GM18511 (cell line): ENCODE measurements at regions not wholly inside any gene's neighbourhood (a gene's known extent, or its start where the extent isn't known, plus 50 kb on each side); places are given as distances from the start of the nearest gene placed in this dataset.

ENCODE experiments used
- ATAC-seq: cut with Tn5 transposase; IDR thresholded peaks from one replicate; pipeline ENCODE4 v1.9.1; 2021; ENCODE audit warnings: mild to moderate bottlenecking, moderate library complexity; ENCODE audit not compliant: unreplicated experiment

DNA sequence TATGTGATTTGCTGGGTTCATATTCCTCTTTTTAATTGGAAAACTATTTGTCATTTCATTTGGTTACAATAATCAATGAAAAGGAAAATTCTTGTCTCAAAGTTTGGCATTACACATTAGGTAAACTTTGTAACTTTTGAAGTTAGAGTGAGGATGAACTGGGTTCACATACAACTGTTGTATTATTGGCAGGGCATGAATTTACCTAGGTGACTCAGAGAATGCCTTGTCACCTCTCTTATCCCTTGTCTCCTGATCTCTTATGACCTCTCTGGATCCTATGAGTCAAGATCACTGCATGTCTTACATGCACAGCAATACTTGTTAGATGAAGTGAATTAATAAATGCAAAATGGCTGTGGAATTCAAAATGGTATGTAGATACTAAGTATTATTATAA lies 563.4 kb upstream of the GCFC2 start:
- no peak for ATAC-seq

DNA sequence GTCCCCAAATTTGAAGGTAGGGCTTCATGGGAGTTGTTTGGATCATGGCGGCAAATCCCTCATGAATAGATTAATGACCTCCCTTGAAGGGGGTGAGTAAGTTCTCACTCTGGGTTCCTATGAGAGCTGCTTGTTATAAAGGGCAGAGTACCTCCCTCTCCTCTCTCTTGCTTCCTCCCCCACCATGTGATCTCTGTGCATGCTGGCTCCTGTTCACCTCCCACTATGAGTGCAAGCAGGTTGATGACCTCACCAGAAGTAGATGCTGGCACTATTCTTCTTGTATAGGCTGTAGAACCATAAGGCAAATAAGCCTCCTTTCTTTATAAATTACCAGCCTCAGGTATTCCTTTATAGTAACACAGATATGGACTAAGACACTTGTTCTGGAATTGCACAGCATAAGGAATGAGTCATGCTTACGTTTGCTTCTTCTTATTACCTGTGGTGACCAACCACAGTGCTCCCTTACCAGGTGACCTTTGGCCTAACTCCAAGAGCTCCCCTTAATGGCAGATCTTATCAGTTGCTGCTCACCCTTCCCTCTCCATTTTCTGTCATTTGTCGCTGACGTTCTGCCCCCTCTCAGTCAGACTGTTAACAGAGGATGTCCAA lies 559.5 kb upstream of the GCFC2 start:
- ATAC-seq = no peak

DNA sequence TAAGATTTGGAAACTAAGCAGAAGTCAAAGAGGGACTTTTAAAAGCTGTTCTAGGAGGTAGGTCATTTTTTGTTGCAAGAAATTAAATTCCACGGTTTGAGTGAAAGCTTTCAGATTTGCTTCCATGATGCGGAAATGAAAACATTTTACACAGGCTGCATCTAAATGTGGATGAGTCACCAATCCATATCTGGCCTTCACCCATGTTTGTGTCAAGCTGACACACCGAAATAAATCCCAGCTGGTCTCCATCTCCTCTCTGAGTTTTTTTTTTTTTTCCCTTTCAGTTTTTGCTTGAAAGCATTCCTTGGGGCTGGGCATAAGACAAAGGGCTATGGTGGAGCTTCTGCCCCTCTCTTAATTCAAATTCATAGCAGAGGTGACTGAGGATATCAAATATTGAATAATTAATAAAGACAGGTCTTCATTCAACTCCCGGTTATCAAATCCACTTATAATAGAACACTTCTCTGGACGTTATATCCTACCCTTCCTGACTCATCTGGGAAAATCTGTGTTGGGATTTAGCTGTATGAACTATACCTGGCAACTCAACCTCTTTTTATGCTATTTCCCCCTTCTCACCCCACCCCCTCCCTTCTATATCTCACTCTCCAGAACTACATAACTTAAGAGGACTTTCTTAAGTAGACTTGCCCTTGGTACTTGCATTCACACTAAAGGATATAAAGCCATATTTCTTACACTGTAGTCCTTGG lies 558.3 kb upstream of the GCFC2 start:
- no peak for ATAC-seq

DNA sequence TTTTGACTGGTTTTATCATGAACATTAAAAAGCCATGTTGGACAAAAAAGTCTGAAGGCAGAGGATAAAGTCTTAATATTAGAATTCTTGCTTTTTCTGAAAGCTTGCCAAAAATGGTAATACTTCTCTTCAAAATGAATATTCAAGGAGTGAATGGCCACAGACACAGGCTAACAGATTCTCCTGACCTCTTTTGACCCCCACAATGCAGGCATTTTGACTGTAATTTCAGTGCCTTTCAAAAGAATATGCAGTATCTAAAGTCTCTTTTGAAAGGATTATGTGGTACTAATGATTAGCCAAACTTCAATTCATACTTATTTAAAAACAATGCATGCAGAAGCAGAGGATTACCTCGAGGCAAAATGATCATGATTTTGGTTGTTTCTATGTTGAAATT lies 557.8 kb upstream of the GCFC2 start:
- ATAC-seq = no peak

DNA sequence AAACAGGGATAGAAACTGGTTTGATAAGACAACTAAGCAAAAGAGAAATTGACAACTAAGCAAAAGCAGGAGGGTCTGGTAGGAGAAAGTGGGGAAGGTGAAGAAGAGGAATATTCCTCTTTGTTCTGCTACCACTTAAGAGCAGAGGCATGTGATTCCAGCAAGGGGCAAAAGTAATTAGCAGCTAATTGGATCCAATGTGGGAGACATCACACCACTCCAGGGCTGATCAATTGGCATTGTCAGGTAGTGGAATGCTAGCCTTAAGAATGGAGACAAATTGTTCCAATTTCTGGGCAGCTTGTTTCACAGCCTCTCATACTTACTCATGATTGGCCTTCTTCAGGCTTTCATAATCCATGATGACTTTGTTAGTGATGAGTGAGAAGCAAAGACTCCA lies 547.1 kb upstream of the GCFC2 start:
- no peak for ATAC-seq

DNA sequence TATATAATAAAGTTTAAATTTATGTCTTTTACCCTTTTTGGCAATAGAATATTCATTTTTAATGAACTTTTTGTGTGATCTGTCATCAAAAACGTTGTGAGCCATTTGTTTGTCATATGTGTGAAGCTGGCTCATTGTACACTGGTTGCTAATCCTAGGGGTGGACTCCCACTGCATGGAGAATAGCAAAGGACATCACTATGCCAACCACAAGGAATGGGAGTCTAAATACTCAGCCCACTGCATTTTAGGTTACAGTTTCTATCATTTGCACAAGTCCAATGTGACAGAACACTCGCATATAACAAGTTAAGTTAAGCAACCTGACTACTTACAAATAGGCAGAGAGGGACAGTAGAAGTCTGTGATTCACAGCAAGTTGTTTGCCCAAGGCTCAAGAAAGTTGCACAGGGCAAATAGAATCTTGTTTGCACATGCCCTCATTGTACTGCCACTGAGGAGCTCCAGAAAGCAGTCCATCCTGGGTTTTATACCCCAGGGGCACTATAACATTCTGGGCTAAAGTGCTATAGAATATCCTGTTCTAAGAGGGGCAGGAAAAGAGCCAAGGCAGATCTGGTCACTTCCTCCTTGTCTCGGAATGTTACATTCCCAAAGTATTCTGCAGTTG lies 545.9 kb upstream of the GCFC2 start:
- ATAC-seq = no peak

DNA sequence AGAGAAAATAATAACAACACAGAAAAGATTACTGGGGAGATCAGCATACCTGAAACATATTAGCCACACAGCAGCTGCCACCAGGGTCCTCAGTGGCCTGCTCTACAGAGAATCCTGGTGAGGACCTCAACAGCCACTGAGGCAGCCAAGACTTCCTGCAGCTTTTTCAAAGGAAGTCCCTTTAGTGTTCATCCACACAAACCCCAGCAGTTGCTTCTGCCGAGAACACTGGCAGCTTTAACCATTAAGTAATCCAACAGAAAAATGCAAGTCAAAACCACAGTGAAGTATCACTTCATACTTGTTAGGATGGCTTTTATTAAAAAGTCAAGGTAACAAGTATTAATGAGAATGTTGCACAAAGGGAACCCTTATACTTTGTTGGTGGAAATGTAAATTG lies 542.0 kb upstream of the GCFC2 start:
- ATAC-seq = no peak

DNA sequence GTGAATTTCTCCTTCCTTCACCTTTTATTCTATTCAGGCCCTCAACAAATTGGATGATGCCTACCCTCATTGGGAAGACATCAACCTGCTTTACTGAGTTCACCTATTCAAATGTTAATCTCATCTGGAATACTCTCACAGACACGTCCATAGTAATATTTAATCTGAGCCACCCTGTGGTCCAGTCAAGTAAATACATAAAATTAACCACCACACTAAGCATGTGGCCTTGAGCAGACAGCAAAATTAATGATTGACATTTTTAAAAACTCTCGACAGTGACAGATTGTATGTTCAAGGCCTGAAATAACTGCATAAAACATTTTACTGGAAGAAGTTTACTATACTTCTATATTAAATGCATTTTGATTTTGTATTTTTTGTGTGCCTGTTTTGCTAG lies 540.6 kb upstream of the GCFC2 start:
- no peak for ATAC-seq

DNA sequence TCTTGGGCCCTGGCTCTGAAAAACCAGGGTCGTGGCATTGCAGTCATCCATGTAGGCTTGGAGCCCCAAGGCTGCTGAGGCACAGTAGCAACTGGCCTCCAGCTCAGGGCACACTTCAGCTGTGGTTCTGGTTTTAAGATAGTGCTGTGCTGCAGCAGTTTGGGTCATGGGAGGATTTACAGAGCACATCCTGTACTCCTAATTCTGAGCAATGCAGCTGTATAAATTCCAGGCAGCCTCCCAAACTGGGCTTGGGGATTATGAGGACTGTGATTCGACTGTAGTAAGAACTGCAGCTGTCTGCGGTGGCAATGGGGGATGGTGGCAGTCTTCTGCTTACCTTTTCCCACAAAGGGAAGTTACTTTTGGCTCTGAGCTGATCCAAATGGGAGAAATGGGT lies 536.3 kb upstream of the GCFC2 start:
- no peak for ATAC-seq

DNA sequence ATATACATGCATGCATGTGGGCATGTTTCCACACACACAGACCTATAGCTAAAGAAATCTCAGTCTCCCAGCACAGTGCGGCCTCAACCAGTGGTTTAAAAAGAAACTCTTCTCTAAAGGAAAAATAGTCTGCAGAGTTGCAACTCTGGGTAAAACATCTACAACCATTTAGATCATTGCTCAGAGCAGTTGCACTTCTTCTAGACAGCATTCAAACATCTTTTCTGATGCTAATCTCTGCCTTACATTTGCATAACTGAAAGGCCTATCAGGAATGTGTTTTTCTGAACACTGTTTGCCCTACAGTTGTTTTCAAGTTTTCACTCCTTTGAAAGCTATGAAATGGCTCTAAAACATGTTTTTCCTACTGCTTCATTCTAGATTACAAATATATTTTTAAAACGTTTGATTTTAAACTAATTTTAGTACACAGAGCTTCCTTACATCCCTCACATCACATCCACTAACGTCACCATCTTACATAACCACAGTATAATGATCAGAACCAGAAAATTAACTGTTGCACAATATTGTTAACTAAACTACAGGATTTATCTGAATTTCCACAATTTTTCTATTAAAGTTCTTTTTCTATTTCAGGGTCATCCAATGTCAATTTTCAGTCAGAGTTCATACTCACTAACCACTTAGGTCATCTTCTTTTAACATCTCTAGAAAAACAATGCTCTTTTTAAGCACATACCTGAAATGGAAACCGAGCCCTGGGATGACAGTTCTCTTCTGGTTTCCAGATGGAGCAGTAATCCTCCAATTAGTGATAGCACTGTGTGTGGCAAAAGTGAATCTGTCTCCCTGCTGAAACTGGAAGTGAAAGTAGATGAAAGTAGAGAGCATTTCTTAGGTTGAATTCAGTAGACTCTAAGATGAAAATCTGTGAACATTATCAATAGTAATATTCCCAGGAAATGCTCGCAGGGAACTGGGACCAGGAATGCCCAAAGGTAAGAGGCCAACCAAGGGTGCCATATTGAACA lies 501.6 kb upstream of the GCFC2 start:
- no peak for ATAC-seq

DNA sequence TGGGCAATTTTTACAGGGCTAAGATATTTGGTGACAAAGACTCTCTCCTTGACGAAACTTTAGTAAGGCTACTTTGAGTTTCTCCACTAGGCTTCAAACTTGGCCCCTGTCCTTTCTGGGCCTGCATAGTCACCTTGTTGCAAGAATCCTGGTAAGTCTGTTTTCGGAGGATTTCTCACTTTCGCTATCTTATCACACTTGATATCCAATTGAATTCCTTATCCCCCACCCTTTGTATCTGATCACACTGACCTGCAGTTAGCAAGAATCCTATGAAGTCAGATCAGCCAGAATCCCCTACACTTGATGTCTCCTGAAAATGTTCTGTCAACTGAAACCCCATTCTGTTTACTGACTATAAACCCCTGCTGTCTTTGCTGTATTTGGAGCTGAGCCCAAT lies 499.8 kb upstream of the GCFC2 start:
- ATAC-seq = no peak

DNA sequence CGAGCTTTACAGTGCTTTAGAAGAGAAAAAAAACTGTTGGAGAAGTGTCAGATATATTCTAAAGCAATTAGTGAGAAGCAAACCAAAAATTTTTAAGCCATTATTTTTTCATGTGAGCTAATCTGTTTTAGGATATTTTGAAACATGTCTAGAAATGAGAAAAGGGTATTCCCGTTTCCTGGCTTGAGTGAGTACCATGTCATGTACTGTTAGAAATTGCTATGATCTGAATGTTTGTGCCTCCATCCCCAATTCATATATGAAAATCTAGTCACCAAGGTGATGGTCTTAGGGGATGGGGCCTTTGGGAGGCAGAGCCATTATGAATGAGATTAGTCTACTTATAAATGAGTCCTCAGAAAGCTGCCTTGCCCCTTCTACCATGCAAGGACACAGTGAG lies 493.3 kb upstream of the GCFC2 start:
- ATAC-seq = no peak

DNA sequence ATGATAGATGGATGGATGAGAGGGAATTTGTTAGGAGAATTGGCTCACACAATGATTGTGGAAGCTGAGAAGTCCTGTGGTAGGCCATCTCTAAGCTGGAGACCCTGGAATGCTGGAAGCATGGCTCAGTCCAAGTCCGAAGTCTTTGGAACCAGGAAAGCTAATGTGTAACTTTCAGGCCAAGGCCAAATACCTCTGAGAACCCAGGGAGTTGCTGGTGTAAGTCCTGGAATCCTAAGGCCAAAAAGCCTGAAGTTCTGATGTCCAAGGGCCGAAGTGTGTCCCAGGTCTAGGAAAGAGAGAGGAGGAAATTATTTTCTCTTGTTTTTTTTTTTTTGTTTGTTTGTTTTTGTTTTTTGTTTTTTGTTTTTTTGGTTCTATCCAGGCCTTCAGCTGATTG lies 492.2 kb upstream of the GCFC2 start:
- ATAC-seq = no peak

DNA sequence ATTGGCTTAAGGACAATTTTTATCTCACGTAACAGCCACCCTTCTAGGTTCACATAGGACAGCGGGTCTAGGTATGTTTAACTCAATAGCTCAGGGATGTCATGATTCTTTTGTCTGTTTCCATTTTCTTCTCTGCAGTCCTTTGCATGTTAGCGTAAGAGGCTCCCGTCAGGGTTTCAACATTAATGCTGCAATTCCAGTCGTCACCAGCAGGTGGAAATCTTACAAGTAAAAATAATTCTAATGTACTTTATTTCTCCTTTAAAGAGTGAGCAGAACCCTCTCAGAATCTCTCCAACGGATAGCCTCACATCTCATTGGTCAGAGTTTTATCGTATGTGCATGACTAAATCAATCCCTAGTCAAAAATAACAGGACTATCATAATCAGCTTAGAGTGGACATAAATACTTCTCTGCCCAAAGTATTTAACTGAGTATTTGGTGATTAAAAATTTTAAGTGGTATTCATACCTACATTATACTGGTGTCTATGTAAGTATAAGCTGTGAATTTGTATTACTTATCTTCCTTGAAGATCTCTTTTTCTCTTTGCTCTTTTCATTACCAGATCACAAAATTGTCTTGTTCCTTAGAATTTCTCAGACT lies 487.2 kb upstream of the GCFC2 start:
- peak; percentile 82 for ATAC-seq

DNA sequence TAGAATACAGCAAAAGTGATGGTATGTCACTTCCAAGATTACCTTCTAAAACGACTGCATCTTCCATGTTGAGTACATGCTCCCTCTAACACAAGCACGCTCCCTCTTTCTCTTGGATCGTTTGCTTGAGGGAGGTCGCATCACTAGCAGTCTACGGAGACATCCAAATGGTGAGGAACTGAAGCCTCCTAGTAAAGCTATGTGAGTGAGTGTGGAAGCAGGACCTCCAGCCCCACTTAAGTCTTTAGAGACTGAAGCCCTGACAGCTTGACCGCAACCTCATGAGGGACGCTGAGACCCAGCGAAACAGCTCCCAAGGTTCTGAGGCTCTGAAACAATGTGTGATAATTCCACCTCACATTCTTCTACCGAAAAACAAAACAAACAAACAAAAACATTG lies 486.7 kb upstream of the GCFC2 start:
- ATAC-seq = peak; percentile 35

DNA sequence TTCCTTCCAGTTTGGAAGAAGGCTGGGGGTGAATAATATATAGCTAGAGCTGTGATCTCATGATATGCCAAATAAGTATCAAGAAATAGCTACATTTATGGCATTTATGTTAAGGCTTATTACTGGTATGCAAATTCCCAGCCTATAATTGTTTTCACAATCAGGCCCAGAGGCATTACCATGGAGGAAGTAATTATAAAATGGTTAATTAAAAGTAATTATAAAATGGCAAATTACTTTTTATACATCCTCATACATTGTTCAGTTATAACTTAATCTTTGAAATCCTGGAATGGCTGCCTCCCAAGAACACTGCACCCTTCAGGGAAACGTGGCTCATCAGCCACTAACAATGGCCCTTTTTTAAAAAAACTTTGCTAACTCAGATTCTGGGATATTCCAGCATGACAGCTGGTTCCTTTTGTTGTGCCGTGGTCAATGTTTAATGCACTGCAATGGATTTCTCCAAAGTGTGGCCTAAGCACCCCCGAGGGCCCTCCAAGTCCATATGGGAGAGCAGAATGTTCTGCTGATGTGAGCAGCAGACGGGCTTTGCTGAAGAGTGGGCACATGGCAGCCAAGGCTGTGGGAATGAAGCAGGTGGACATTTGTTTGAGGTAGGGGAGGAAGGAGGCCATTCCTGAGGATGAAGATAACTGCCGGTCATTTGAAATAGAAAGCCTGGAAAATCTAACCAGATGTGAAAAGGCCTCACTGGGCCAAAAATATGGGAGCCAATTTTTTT lies 483.5 kb upstream of the GCFC2 start:
- ATAC-seq = no peak

DNA sequence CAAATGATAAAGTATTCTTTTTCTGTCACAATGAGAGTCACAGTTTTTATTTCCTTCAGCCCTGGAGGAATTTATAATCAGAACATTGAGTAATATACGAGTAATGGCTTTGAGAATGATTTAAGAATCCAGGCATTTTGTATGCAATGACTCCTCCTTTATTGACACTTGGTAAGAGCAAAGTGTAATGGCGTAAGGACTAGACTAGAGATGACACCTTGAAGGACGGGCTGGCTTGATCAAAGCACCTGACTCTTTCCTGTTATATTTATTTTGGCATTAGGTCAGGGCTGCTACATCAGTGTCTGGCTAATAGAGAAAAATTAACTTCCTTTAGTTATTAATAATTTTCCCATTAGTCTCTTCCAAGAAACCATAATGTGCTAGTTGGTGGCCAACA lies 482.4 kb upstream of the GCFC2 start:
- ATAC-seq = no peak

DNA sequence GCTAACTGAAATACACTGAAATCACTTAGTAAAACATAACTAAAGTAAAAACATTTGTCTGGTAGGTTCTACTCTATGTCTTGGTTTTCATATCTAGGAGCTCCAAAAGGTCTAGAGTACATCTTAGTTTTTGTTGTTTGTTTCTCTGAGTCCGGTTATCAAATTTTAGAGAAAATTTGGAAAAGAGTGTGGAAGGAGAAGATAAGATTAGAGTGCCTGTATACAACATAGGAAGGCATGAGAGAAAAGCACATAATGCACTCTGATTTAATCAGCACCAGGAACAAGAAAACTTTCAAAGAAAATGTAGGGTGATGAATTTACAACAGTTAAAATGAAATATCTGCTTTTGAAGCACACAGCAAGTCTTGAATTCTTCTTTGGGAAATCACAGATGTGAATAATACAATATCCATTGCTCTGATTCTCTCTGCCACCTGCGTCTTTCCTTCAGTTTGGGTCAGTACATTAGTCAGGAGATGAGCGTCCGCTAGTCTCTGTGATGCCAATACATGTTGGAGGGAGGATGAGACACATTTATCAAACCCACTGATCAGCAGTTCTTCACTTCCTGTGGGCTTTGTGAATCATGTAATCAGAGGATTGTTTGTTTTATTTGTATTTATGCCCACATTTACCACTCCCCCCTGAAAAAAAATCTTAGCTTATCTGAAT lies 477.8 kb upstream of the GCFC2 start:
- ATAC-seq = no peak

DNA sequence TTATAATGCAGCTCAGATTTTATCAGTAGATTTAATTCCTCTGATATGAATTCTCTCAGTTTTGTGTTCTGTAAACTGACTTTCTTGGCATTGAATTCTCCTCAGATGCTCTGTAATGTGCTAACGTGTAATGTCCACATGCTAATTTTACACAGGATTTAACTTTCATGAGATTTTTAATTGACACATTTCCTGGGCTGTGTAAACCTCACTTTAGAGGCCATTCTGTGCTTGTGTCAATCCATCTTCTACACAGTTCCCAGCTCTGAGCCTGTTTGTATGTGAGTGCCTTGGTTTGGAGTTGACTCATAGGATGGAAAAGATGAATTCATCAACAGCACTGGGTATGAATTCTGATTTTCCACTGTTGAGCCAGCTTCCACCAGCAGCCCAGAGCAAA lies 476.7 kb upstream of the GCFC2 start:
- ATAC-seq = no peak

DNA sequence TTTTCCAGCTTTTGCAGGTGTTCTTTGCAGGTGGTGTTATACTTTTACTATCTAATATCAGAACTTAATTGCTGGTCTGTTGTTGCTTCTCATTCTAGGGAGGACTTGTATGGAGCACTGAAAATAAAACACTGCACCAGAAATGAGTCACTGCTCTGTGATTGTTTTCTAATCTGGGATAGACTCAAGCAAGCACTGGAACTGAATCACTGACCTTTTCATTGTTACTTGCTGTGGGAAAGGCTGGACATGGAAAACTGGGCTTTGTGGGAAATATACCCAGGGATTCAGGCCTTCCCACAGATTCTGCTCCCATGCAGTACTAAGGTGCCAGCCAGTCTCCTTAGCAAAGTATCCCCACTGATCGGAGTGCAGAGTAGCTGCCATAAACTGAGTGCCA lies 470.0 kb upstream of the GCFC2 start:
- ATAC-seq = no peak
